ENCODE measurements at regions not wholly inside any gene's neighbourhood (a gene's known extent, or its start where the extent isn't known, plus 50 kb on each side); places are given as distances from the start of the nearest gene placed in this dataset.

GRCh38 chr9:135287627-135288026, 192.0 kb upstream of the PPP1R26 start:
- Histone ChIP-seq H3K36me3 (ENCODE audit: control insufficient read depth in 4 of 4, insufficient read depth in 4 of 4, low read length in 3 of 4) (no peaks in the 10 kb centered on the region), H3K27me3 (replicated peaks in 2 of 5; ENCODE audit: control insufficient read depth in 4 of 5, insufficient read depth in 5 of 5, low read length in 4 of 5) (peaks cover 0 to 28% (median 11%) of the 10 kb centered on the region in 5 experiments), H3K4me3 (ENCODE audit: control insufficient read depth in 1 of 7, extremely low read depth in 1 of 7, insufficient read depth in 4 of 7, low read depth in 2 of 7, low read length in 6 of 7) (no peak overlapping the region), H3K9me3 (ENCODE audit: control extremely low read depth in 1 of 5, control insufficient read depth in 4 of 5, insufficient read depth in 2 of 5, low read depth in 1 of 5, low read length in 4 of 5) (peaks cover 0 to 11% (median 0%) of the 10 kb centered on the region in 5 experiments), H3K27ac (ENCODE audit: insufficient read depth in 1 of 2, low read depth in 1 of 2, low read length in 2 of 2, poor library complexity in 1 of 2, severe bottlenecking in 2 of 2) (no peak overlapping the region), H3K4me1 (ENCODE audit: control extremely low read depth in 1 of 4, control insufficient read depth in 4 of 4, insufficient read depth in 4 of 4, low read length in 3 of 4) (no peaks in the 10 kb centered on the region)
- ChIA-PET CTCF (no interaction called here), POLR2A (no interaction called here)
- 89% methylated on average over 15 of the region's 16 CpGs for WGBS (ENCODE audit: insufficient coverage)
- DNase-seq: no peak

GRCh38 chr9:135288054-135288453, 191.5 kb upstream of the PPP1R26 start:
- no peak for DNase-seq
- no peaks in the 10 kb centered on the region for H3K4me1 ChIP-seq (ENCODE audit: control extremely low read depth in 1 of 4, control insufficient read depth in 4 of 4, insufficient read depth in 4 of 4, low read length in 3 of 4)
- no peaks in the 10 kb centered on the region for H3K36me3 ChIP-seq (ENCODE audit: control insufficient read depth in 4 of 4, insufficient read depth in 4 of 4, low read length in 3 of 4)
- H3K4me3 ChIP-seq (ENCODE audit: control insufficient read depth in 1 of 7, extremely low read depth in 1 of 7, insufficient read depth in 4 of 7, low read depth in 2 of 7, low read length in 6 of 7): no peak overlapping the region
- WGBS (ENCODE audit: insufficient coverage): 92% methylated on average over 24 of the region's 24 CpGs
- CTCF ChIA-PET: no interaction called here
- peaks cover 0 to 28% (median 11%) of the 10 kb centered on the region in 5 experiments for H3K27me3 ChIP-seq (replicated peaks in 2 of 5; ENCODE audit: control insufficient read depth in 4 of 5, insufficient read depth in 5 of 5, low read length in 4 of 5)
- POLR2A ChIA-PET: no interaction called here
- no peak overlapping the region for H3K27ac ChIP-seq (ENCODE audit: insufficient read depth in 1 of 2, low read depth in 1 of 2, low read length in 2 of 2, poor library complexity in 1 of 2, severe bottlenecking in 2 of 2)
- H3K9me3 ChIP-seq (ENCODE audit: control extremely low read depth in 1 of 5, control insufficient read depth in 4 of 5, insufficient read depth in 2 of 5, low read depth in 1 of 5, low read length in 4 of 5): peaks cover 0 to 11% (median 0%) of the 10 kb centered on the region in 5 experiments

GRCh38 chr9:135289081-135289491, 190.5 kb upstream of the PPP1R26 start:
- 61% methylated on average over 13 of the region's 17 CpGs for WGBS (ENCODE audit: insufficient coverage)
- no peak overlapping the region for H3K4me3 ChIP-seq (ENCODE audit: control insufficient read depth in 1 of 7, extremely low read depth in 1 of 7, insufficient read depth in 4 of 7, low read depth in 2 of 7, low read length in 6 of 7)
- ChIA-PET CTCF (no interaction called here), POLR2A (no interaction called here)
- H3K36me3 ChIP-seq (ENCODE audit: control insufficient read depth in 4 of 4, insufficient read depth in 4 of 4, low read length in 3 of 4): no peaks in the 10 kb centered on the region
- DNase-seq: no peak
- peaks cover 0 to 11% (median 0%) of the 10 kb centered on the region in 5 experiments for H3K9me3 ChIP-seq (ENCODE audit: control extremely low read depth in 1 of 5, control insufficient read depth in 4 of 5, insufficient read depth in 2 of 5, low read depth in 1 of 5, low read length in 4 of 5)
- H3K27me3 ChIP-seq (replicated peaks in 2 of 5; ENCODE audit: control insufficient read depth in 4 of 5, insufficient read depth in 5 of 5, low read length in 4 of 5): peaks cover 0 to 30% (median 13%) of the 10 kb centered on the region in 5 experiments
- no peak overlapping the region for H3K27ac ChIP-seq (ENCODE audit: insufficient read depth in 1 of 2, low read depth in 1 of 2, low read length in 2 of 2, poor library complexity in 1 of 2, severe bottlenecking in 2 of 2)
- H3K4me1 ChIP-seq (ENCODE audit: control extremely low read depth in 1 of 4, control insufficient read depth in 4 of 4, insufficient read depth in 4 of 4, low read length in 3 of 4): no peaks in the 10 kb centered on the region

- Histone ChIP-seq H3K4me3 (ENCODE audit: control insufficient read depth in 1 of 7, extremely low read depth in 1 of 7, insufficient read depth in 4 of 7, low read depth in 2 of 7, low read length in 6 of 7) (no peak overlapping the region), H3K27ac (ENCODE audit: insufficient read depth in 1 of 2, low read depth in 1 of 2, low read length in 2 of 2, poor library complexity in 1 of 2, severe bottlenecking in 2 of 2) (no peak overlapping the region), H3K36me3 (ENCODE audit: control insufficient read depth in 4 of 4, insufficient read depth in 4 of 4, low read length in 3 of 4) (no peaks in the 10 kb centered on the region), H3K4me1 (ENCODE audit: control extremely low read depth in 1 of 4, control insufficient read depth in 4 of 4, insufficient read depth in 4 of 4, low read length in 3 of 4) (no peaks in the 10 kb centered on the region), H3K27me3 (replicated peaks in 2 of 5; ENCODE audit: control insufficient read depth in 4 of 5, insufficient read depth in 5 of 5, low read length in 4 of 5) (peaks cover 0 to 30% (median 13%) of the 10 kb centered on the region in 5 experiments), H3K9me3 (ENCODE audit: control extremely low read depth in 1 of 5, control insufficient read depth in 4 of 5, insufficient read depth in 2 of 5, low read depth in 1 of 5, low read length in 4 of 5) (peaks cover 0 to 11% (median 0%) of the 10 kb centered on the region in 5 experiments)
- DNase-seq: no peak
- WGBS (ENCODE audit: insufficient coverage): 79% methylated on average over 9 of the region's 9 CpGs
- ChIA-PET CTCF (no interaction called here), POLR2A (no interaction called here)
Measured at GRCh38 chr9:135290086-135290485, 189.5 kb upstream of the PPP1R26 start.

GRCh38 chr9:135290566-135290965, 189.0 kb upstream of the PPP1R26 start:
- 87% methylated on average over 6 of the region's 9 CpGs for WGBS (ENCODE audit: insufficient coverage)
- ChIA-PET POLR2A (no interaction called here), CTCF (no interaction called here)
- Histone ChIP-seq H3K9me3 (ENCODE audit: control extremely low read depth in 1 of 5, control insufficient read depth in 4 of 5, insufficient read depth in 2 of 5, low read depth in 1 of 5, low read length in 4 of 5) (peaks cover 0 to 10% (median 0%) of the 10 kb centered on the region in 5 experiments), H3K27ac (ENCODE audit: insufficient read depth in 1 of 2, low read depth in 1 of 2, low read length in 2 of 2, poor library complexity in 1 of 2, severe bottlenecking in 2 of 2) (no peak overlapping the region), H3K36me3 (ENCODE audit: control insufficient read depth in 4 of 4, insufficient read depth in 4 of 4, low read length in 3 of 4) (no peaks in the 10 kb centered on the region), H3K4me3 (ENCODE audit: control insufficient read depth in 1 of 7, extremely low read depth in 1 of 7, insufficient read depth in 4 of 7, low read depth in 2 of 7, low read length in 6 of 7) (no peak overlapping the region), H3K27me3 (replicated peaks in 2 of 5; ENCODE audit: control insufficient read depth in 4 of 5, insufficient read depth in 5 of 5, low read length in 4 of 5) (peaks cover 0 to 30% (median 13%) of the 10 kb centered on the region in 5 experiments), H3K4me1 (ENCODE audit: control extremely low read depth in 1 of 4, control insufficient read depth in 4 of 4, insufficient read depth in 4 of 4, low read length in 3 of 4) (no peaks in the 10 kb centered on the region)
- no peak for DNase-seq

GRCh38 chr9:135291165-135291564, 188.4 kb upstream of the PPP1R26 start:
- WGBS (ENCODE audit: insufficient coverage): 74% methylated on average over 17 of the region's 17 CpGs
- H3K27ac ChIP-seq (ENCODE audit: insufficient read depth in 1 of 2, low read depth in 1 of 2, low read length in 2 of 2, poor library complexity in 1 of 2, severe bottlenecking in 2 of 2): no peak overlapping the region
- CTCF ChIA-PET: no interaction called here

GRCh38 chr9:135294836-135295235, 184.7 kb upstream of the PPP1R26 start:
- H3K36me3 ChIP-seq (ENCODE audit: control insufficient read depth in 4 of 4, insufficient read depth in 4 of 4, low read length in 3 of 4): no peaks in the 10 kb centered on the region
- 91% methylated on average over 6 of the region's 11 CpGs for WGBS (ENCODE audit: insufficient coverage)
- no peak overlapping the region for H3K4me3 ChIP-seq (ENCODE audit: control insufficient read depth in 1 of 7, extremely low read depth in 1 of 7, insufficient read depth in 4 of 7, low read depth in 2 of 7, low read length in 6 of 7)
- H3K27ac ChIP-seq (ENCODE audit: insufficient read depth in 1 of 2, low read depth in 1 of 2, low read length in 2 of 2, poor library complexity in 1 of 2, severe bottlenecking in 2 of 2): no peak overlapping the region
- H3K9me3 ChIP-seq (ENCODE audit: control extremely low read depth in 1 of 5, control insufficient read depth in 4 of 5, insufficient read depth in 2 of 5, low read depth in 1 of 5, low read length in 4 of 5): no peaks in the 10 kb centered on the region
- CTCF ChIA-PET: no interaction called here
- peaks cover 0 to 3% (median 0%) of the 10 kb centered on the region in 4 experiments for H3K4me1 ChIP-seq (ENCODE audit: control extremely low read depth in 1 of 4, control insufficient read depth in 4 of 4, insufficient read depth in 4 of 4, low read length in 3 of 4)
- POLR2A ChIA-PET: no interaction called here
- peaks cover 0 to 35% (median 14%) of the 10 kb centered on the region in 5 experiments for H3K27me3 ChIP-seq (replicated peaks in 2 of 5; ENCODE audit: control insufficient read depth in 4 of 5, insufficient read depth in 5 of 5, low read length in 4 of 5)
- no peak for DNase-seq

More at GRCh38 chr9:135291165-135291564, 188.4 kb upstream of the PPP1R26 start:
- peaks cover 0 to 30% (median 13%) of the 10 kb centered on the region in 5 experiments for H3K27me3 ChIP-seq (replicated peaks in 2 of 5; ENCODE audit: control insufficient read depth in 4 of 5, insufficient read depth in 5 of 5, low read length in 4 of 5)
- POLR2A ChIA-PET: no interaction called here
- DNase-seq: no peak
- H3K4me1 ChIP-seq (ENCODE audit: control extremely low read depth in 1 of 4, control insufficient read depth in 4 of 4, insufficient read depth in 4 of 4, low read length in 3 of 4): no peaks in the 10 kb centered on the region
- H3K36me3 ChIP-seq (ENCODE audit: control insufficient read depth in 4 of 4, insufficient read depth in 4 of 4, low read length in 3 of 4): no peaks in the 10 kb centered on the region
- no peak overlapping the region for H3K4me3 ChIP-seq (ENCODE audit: control insufficient read depth in 1 of 7, extremely low read depth in 1 of 7, insufficient read depth in 4 of 7, low read depth in 2 of 7, low read length in 6 of 7)
- peaks cover 0 to 4% (median 0%) of the 10 kb centered on the region in 5 experiments for H3K9me3 ChIP-seq (ENCODE audit: control extremely low read depth in 1 of 5, control insufficient read depth in 4 of 5, insufficient read depth in 2 of 5, low read depth in 1 of 5, low read length in 4 of 5)
